ENCODE measurements at regions not wholly inside any gene's neighbourhood (a gene's known extent, or its start where the extent isn't known, plus 50 kb on each side); places are given as distances from the start of the nearest gene placed in this dataset.

DNA sequence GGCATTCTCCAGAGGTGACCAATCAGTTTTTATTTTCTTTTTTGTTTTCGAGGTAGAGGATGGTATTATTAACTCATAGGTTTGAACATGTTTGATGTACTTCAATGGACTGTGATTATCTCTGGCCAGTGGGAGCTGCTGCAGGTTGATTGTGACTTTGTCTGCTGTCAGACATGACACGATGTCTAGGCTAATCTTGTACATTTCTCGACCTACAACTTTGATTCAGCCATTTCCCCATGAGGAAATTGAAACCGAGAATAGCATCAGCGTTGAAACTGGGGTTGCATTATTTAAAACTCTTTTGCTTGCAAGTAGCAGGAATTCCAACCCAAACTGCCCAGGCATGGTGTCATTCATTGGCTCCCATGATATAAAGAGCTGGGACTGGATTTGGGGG is 218.9 kb downstream of the CDH26 start:
- TF ChIP-seq, protein P1, sequence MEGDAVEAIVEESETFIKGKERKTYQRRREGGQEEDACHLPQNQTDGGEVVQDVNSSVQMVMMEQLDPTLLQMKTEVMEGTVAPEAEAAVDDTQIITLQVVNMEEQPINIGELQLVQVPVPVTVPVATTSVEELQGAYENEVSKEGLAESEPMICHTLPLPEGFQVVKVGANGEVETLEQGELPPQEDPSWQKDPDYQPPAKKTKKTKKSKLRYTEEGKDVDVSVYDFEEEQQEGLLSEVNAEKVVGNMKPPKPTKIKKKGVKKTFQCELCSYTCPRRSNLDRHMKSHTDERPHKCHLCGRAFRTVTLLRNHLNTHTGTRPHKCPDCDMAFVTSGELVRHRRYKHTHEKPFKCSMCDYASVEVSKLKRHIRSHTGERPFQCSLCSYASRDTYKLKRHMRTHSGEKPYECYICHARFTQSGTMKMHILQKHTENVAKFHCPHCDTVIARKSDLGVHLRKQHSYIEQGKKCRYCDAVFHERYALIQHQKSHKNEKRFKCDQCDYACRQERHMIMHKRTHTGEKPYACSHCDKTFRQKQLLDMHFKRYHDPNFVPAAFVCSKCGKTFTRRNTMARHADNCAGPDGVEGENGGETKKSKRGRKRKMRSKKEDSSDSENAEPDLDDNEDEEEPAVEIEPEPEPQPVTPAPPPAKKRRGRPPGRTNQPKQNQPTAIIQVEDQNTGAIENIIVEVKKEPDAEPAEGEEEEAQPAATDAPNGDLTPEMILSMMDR (IDR thresholded peaks at IDR 0.05; ENCODE audit: insufficient read depth, low read depth, low read length): no peak
- no peak for TF ChIP-seq EZH2 (IDR thresholded peaks at IDR 0.05; ENCODE audit: insufficient read depth, low read length)

Measured in astrocyte (in vitro differentiated cells and primary cell).